IMR-90 (cell line): ENCODE measurements at regions not wholly inside any gene's neighbourhood (a gene's known extent, or its start where the extent isn't known, plus 50 kb on each side); places are given as distances from the start of the nearest gene placed in this dataset.

Experiments
- ATAC-seq: fragments of 200-7000 bp; cut with Tn5 transposase; 2 replicates; pipeline ENCODE4 v1.9.1; 2020; ENCODE audit warnings: low read depth, mild to moderate bottlenecking, moderate library complexity
- BruUV-seq: library from RNA; stranded (reverse); fragments of 400-500 nt; replicated peaks from 2 replicates; lab custom pipeline; 2021; lab: Mats Ljungman, UMichigan
- CTCF ChIA-PET: fragments of 300-600 bp; formaldehyde crosslinking; extraction: SDS; loops from one replicate; lab custom pipeline; 2021; ENCODE audit warnings: antibody characterized with exemption; lab: Yijun Ruan, JAX
- POLR2A ChIA-PET: fragments of 300-600 bp; sonication (Branson Sonifier 250); formaldehyde crosslinking; loops from one replicate; lab custom pipeline; 2022; ENCODE audit warnings: antibody characterized with exemption; ENCODE audit not compliant: unreplicated experiment; lab: Charles Lee
- DNase-seq: peaks from one replicate; pipeline ENCODE4 v3.0.0; 2013
- H2AFZ ChIP-seq: replicated peaks from 2 replicates; pipeline ENCODE3; 2013; ENCODE audit warnings: low read length, mild to moderate bottlenecking; ENCODE audit not compliant: poor library complexity
- H2AK5ac ChIP-seq: 2 replicates; pipeline ENCODE4 v1.6.1; 2013; ENCODE audit warnings: low read depth, low read length, inconsistent platforms
- H2AK9ac ChIP-seq: replicated peaks from 2 replicates; pipeline ENCODE3; 2013; ENCODE audit warnings: mild to moderate bottlenecking, low read depth, low read length, moderate library complexity; ENCODE audit not compliant: poor library complexity
- H2BK120ac ChIP-seq: 2 replicates; pipeline ENCODE4 v1.6.1; 2013; ENCODE audit warnings: low read depth, low read length, inconsistent platforms
- H2BK15ac ChIP-seq: 3 replicates; pipeline ENCODE4 v1.6.1; 2013; ENCODE audit warnings: low read depth, low read length, inconsistent platforms
- H2BK20ac ChIP-seq: 2 replicates; pipeline ENCODE4 v1.6.1; 2013; ENCODE audit warnings: low read depth, mild to moderate bottlenecking, inconsistent platforms, low read length, moderate library complexity
- H2BK5ac ChIP-seq: 2 replicates; pipeline ENCODE4 v1.6.1; 2013; ENCODE audit warnings: mild to moderate bottlenecking, low read depth, low read length, inconsistent platforms; ENCODE audit not compliant: poor library complexity, severe bottlenecking
- H3K14ac ChIP-seq: replicated peaks from 2 replicates; pipeline ENCODE4 v1.6.1; 2013; ENCODE audit warnings: low read depth, low read length, inconsistent platforms
- H3K18ac ChIP-seq: 2 replicates; pipeline ENCODE4 v1.6.1; 2013; ENCODE audit warnings: low read depth, low read length, control low read depth
- H3K23ac ChIP-seq: 2 replicates; pipeline ENCODE4 v1.6.1; 2013; ENCODE audit warnings: low read depth, low read length, inconsistent platforms
- H3K27ac ChIP-seq: 2 replicates; pipeline ENCODE4 v1.5.1; 2013; ENCODE audit warnings: mild to moderate bottlenecking, control low read depth, low read length; ENCODE audit not compliant: insufficient read depth
- H3K27me3 ChIP-seq: 2 replicates; pipeline ENCODE4 v1.6.1; 2013; ENCODE audit warnings: low read length; ENCODE audit not compliant: control insufficient read depth, insufficient read depth
- H3K36me3 ChIP-seq: 2 replicates; pipeline ENCODE4 v1.6.1; 2013; ENCODE audit warnings: low read length, mixed read lengths; ENCODE audit not compliant: control insufficient read depth, insufficient read depth
- H3K4ac ChIP-seq: 2 replicates; pipeline ENCODE4 v1.6.1; 2013; ENCODE audit warnings: low read depth, low read length, inconsistent platforms
- H3K4me1 ChIP-seq: 2 replicates; pipeline ENCODE4 v1.6.1; 2013; ENCODE audit warnings: low read length, mixed read lengths; ENCODE audit not compliant: control insufficient read depth, insufficient read depth
- H3K4me2 ChIP-seq: 2 replicates; pipeline ENCODE4 v1.6.1; 2013; ENCODE audit warnings: low read depth, mild to moderate bottlenecking, control low read depth, low read length, moderate library complexity
- H3K4me3 ChIP-seq: 2 replicates; pipeline ENCODE4 v1.5.1; 2013; ENCODE audit warnings: low read depth, mild to moderate bottlenecking, control low read depth, low read length, moderate library complexity; ENCODE audit not compliant: insufficient read depth
- H3K56ac ChIP-seq: 2 replicates; pipeline ENCODE4 v1.6.1; 2013; ENCODE audit warnings: low read length, inconsistent platforms; ENCODE audit not compliant: insufficient read depth; ENCODE audit errors: extremely low read depth
- H3K79me1 ChIP-seq, 2 experiments: 2 replicates each; pipeline ENCODE4 v1.6.1; 2013; ENCODE audit warnings: low read length in 2 of 2, inconsistent platforms in 1 of 2, low read depth in 1 of 2
- H3K9ac ChIP-seq: 2 replicates; pipeline ENCODE4 v1.6.1; 2013; ENCODE audit warnings: low read depth, low read length, control low read depth
- H3K9me1 ChIP-seq: 2 replicates; pipeline ENCODE4 v1.6.1; 2013; ENCODE audit warnings: low read length, inconsistent platforms; ENCODE audit not compliant: insufficient read depth
- H3K9me3 ChIP-seq: 2 replicates; pipeline ENCODE4 v1.6.1; 2013; ENCODE audit warnings: low read length; ENCODE audit not compliant: control insufficient read depth, insufficient read depth
- H4K20me1 ChIP-seq: 2 replicates; pipeline ENCODE4 v1.6.1; 2013; ENCODE audit warnings: low read length, inconsistent platforms; ENCODE audit not compliant: insufficient read depth
- H4K5ac ChIP-seq: 2 replicates; pipeline ENCODE4 v1.6.1; 2013; ENCODE audit warnings: mild to moderate bottlenecking, low read depth, low read length, control low read depth
- H4K8ac ChIP-seq, 2 experiments: 2 replicates each; pipeline ENCODE4 v1.6.1; 2013; ENCODE audit warnings: low read depth in 2 of 2, low read length in 2 of 2, control low read depth in 1 of 2, inconsistent platforms in 1 of 2
- H4K91ac ChIP-seq: 2 replicates; pipeline ENCODE4 v1.6.1; 2013; ENCODE audit warnings: low read depth, low read length, inconsistent platforms; ENCODE audit not compliant: insufficient read depth
- BHLHE40 ChIP-seq: fragments of 150-350 bp; IDR thresholded peaks from 2 replicates; pipeline ENCODE4 v1.6.1; 2016; ENCODE audit warnings: mild to moderate bottlenecking, low read depth, low read length
- CHD1 ChIP-seq: IDR thresholded peaks from 2 replicates; pipeline ENCODE4 v1.6.1; 2012; ENCODE audit warnings: low read depth, low read length, improper control_type of control experiment
- CTCF ChIP-seq: conservative IDR thresholded peaks from 2 replicates; pipeline ENCODE4 v1.5.1; 2012; ENCODE audit warnings: mild to moderate bottlenecking, low read depth, low read length, improper control_type of control experiment
- FOS ChIP-seq: fragments of 150-350 bp; IDR thresholded peaks from 2 replicates; pipeline ENCODE4 v1.6.1; 2016; ENCODE audit warnings: low read depth, low read length
- MAZ ChIP-seq: IDR thresholded peaks from 2 replicates; pipeline ENCODE4 v1.6.1; 2012; ENCODE audit warnings: low read depth, mild to moderate bottlenecking, low read length, improper control_type of control experiment, moderate library complexity, borderline replicate concordance
- NFE2L2 ChIP-seq: fragments of 150-350 bp; IDR thresholded peaks from 2 replicates; pipeline ENCODE4 v1.6.1; 2016; ENCODE audit warnings: low read depth, mild to moderate bottlenecking, low read length
- RAD21 ChIP-seq: IDR thresholded peaks from 2 replicates; pipeline ENCODE4 v1.6.1; 2012; ENCODE audit warnings: low read length, improper control_type of control experiment
- RCOR1 ChIP-seq: IDR thresholded peaks from 2 replicates; pipeline ENCODE4 v1.6.1; 2012; ENCODE audit warnings: mild to moderate bottlenecking, low read length, improper control_type of control experiment; ENCODE audit not compliant: insufficient replicate concordance
- RFX5 ChIP-seq: IDR thresholded peaks from 2 replicates; pipeline ENCODE4 v1.8.0; 2012; ENCODE audit warnings: low read depth, mild to moderate bottlenecking, low read length, moderate library complexity
- USF2 ChIP-seq: fragments of 150-350 bp; IDR thresholded peaks from 2 replicates; pipeline ENCODE4 v1.6.1; 2017; ENCODE audit warnings: mild to moderate bottlenecking, antibody characterized with exemption, low read length, low read depth
- WGBS, 2 experiments: methylation state at CpG; one replicate each; pipeline versions ENCODE4 v1.1.5 to v1.1.7; 2013; ENCODE audit warnings: missing lambda C conversion rate in 2 of 2; ENCODE audit not compliant: insufficient read length in 1 of 2; ENCODE audit errors: extremely low coverage in 2 of 2; 5-methylcytosine and 5-hydroxymethylcytosine counted together
- dilution Hi-C: fragments of 300-500 bp; cut with HindIII; formaldehyde crosslinking; loops from one replicate; pipeline ENCODE4 v1.14.3; 2018; ENCODE audit warnings: low sequenced_read_pairs; ENCODE audit not compliant: unreplicated experiment
- in situ Hi-C: fragments of 300-500 bp; cut with MboI; formaldehyde crosslinking; loops from 3 replicates; pipeline ENCODE4 v1.14.3; 2019; ENCODE audit warnings: low sequenced_read_pairs, inconsistent platforms, mixed read lengths
- intact Hi-C: fragments of 100-400 bp; cut with micrococcal nuclease; formaldehyde crosslinking; loops from 2 replicates; pipeline ENCODE4 v1.10.0; 2022

- H3K27ac ChIP-seq = no peak overlapping the region
- H2AK5ac ChIP-seq = no peak overlapping the region
- no peak overlapping the region for H4K91ac ChIP-seq
- WGBS, 2 experiments = 80% methylated on average over 1 of the region's 3 CpGs; no CpG with 5 or more reads in 1 of the 2 experiments
- H4K20me1 ChIP-seq = no peaks in the 10 kb centered on the region
- no peaks in the 10 kb centered on the region for H3K9me1 ChIP-seq
- no peaks in the 10 kb centered on the region for H3K36me3 ChIP-seq
- no peak overlapping the region for H3K4me3 ChIP-seq
- POLR2A ChIA-PET = no interaction called here
- no peak overlapping the region for H2BK15ac ChIP-seq
- H4K8ac ChIP-seq = no peak overlapping the region
- H3K14ac ChIP-seq = no peak overlapping the region
- dilution Hi-C loops = no loop called here
- in situ Hi-C loops = no loop called here
- H2AK9ac ChIP-seq = no peak overlapping the region
- H3K18ac ChIP-seq = no peak overlapping the region
- H3K9me3 ChIP-seq = no peaks in the 10 kb centered on the region; the same call in none of the 2 replicates
- DNase-seq = no peak
- no peak overlapping the region for H4K5ac ChIP-seq
- no peak overlapping the region for H3K4me2 ChIP-seq
- H2AFZ ChIP-seq = no peak overlapping the region
- no peak overlapping the region for H3K56ac ChIP-seq
- H3K27me3 ChIP-seq = no peaks in the 10 kb centered on the region
- no peak overlapping the region for H3K23ac ChIP-seq
- CTCF ChIA-PET = no interaction called here
- no TSS peak for BruUV-seq
- 0 out of 2 replicates have a peak, but pooled peaks cover 1% of the 10 kb centered on the region for H3K4me1 ChIP-seq
- intact Hi-C loops = no loop called here
- TF ChIP-seq CHD1 (no peak), CTCF (no peak), MAZ (no peak), RAD21 (no peak), USF2 (no peak), BHLHE40 (no peak), RCOR1 (no peak), NFE2L2 (no peak), RFX5 (no peak), FOS (no peak)
- H2BK5ac ChIP-seq = no peak overlapping the region
- H3K4ac ChIP-seq = no peak overlapping the region
- no peak overlapping the region for H2BK120ac ChIP-seq
- ATAC-seq = no peak
- no peaks in the 10 kb centered on the region for H3K79me1 ChIP-seq
- H3K9ac ChIP-seq = no peak overlapping the region
- no peak overlapping the region for H2BK20ac ChIP-seq
Measured at GRCh38 chr9:105039175-105039799, 111.3 kb upstream of the ABCA1 start.
